Transverse colon (tissue), 4 donors: ENCODE measurements at regions not wholly inside any gene's neighbourhood (a gene's known extent, or its start where the extent isn't known, plus 50 kb on each side); places are given as distances from the start of the nearest gene placed in this dataset.

Experiments
- DNase-seq: peaks from one replicate; pipeline ENCODE4 v3.0.0-alpha.2; 2019
- H3K27ac ChIP-seq, 4 donors: fragments of 200-600 bp; sonication (generic); 2 replicates each; pipeline ENCODE4 v1.5.1; 2016 to 2018; ENCODE audit warnings: inconsistent platforms in 4 of 4
- H3K27me3 ChIP-seq: fragments of 200-600 bp; sonication (generic); 2 replicates; pipeline ENCODE4 v1.5.1; 2017; ENCODE audit warnings: inconsistent platforms
- H3K36me3 ChIP-seq, 4 donors: fragments of 200-600 bp; sonication (generic); 2 replicates each; pipeline ENCODE4 v1.5.1; 2017 to 2019; ENCODE audit warnings: inconsistent platforms in 4 of 4
- H3K4me1 ChIP-seq, 4 donors: fragments of 200-600 bp; sonication (generic); 2 replicates each; pipeline ENCODE4 v1.5.1; 2017 to 2020; ENCODE audit warnings: inconsistent platforms in 4 of 4
- H3K4me3 ChIP-seq, 4 donors: fragments of 200-600 bp; sonication (generic); 1 replicate in 1 of 4; 2 replicates in 3 of 4; pipeline versions ENCODE4 v1.5.1 to v1.6.1; 2017 to 2019; ENCODE audit warnings: inconsistent platforms in 4 of 4
- H3K9me3 ChIP-seq, 2 donors: fragments of 200-600 bp; sonication (generic); 2 replicates each; pipeline ENCODE4 v1.5.1; 2017 to 2019; ENCODE audit warnings: inconsistent platforms in 2 of 2
- CTCF ChIP-seq, 5 experiments: fragments of 200-600 bp in 3 of 5; fragments of 450-650 bp in 2 of 5; sonication (generic) in 3 of 5; IDR thresholded peaks; 1 replicate in 2 of 5; 2 replicates in 3 of 5; pipeline ENCODE4 v1.5.1; 2016 to 2017; ENCODE audit warnings: antibody characterized with exemption in 5 of 5, inconsistent platforms in 3 of 5, mild to moderate bottlenecking in 2 of 5, moderate library complexity in 1 of 5
- EP300 ChIP-seq: sonication (generic); formaldehyde crosslinking; IDR thresholded peaks from one replicate; pipeline ENCODE4 v1.6.1; 2017; ENCODE audit warnings: antibody characterized with exemption, low read depth
- POLR2A ChIP-seq: fragments of 450-650 bp; IDR thresholded peaks from one replicate; pipeline ENCODE4 v1.6.1; 2016; ENCODE audit warnings: antibody characterized with exemption, mild to moderate bottlenecking, moderate library complexity
- POLR2AphosphoS5 ChIP-seq, 3 donors: sonication (generic); formaldehyde crosslinking; IDR thresholded peaks; one replicate each; pipeline ENCODE4 v1.6.1; 2016; ENCODE audit warnings: antibody characterized with exemption in 3 of 3
- WGBS, 2 donors: methylation state at CpG; one replicate each; pipeline ENCODE4 v1.1.5; 2018; ENCODE audit warnings: low coverage in 1 of 2; 5-methylcytosine and 5-hydroxymethylcytosine counted together
- in situ Hi-C, 4 donors: fragments of 200-750 bp; cut with MboI; loops; one replicate each; pipeline versions ENCODE4 v1.15.0 to v1.15.1; 2017; ENCODE audit warnings: low sequenced_read_pairs in 3 of 4, low pct_ligation_motif_present in 1 of 4, low pct_unique_long_range_greater_than_20kb in 1 of 4
- intact Hi-C: fragments of 100-400 bp; cut with DNase I; formaldehyde crosslinking; loops from one replicate; pipeline ENCODE4 v1.15.1; 2023; ENCODE audit warnings: low total_unique reads

GRCh38 chr1:219669556-219669955 is 56.7 kb upstream of the ZC3H11B start:
- DNase-seq, result no peak
- no peaks in the 10 kb centered on the region for H3K9me3 ChIP-seq
- no peaks in the 10 kb centered on the region for H3K27me3 ChIP-seq
- TF ChIP-seq POLR2A (no peak), CTCF (IDR thresholded peaks at IDR 0.05) (no peak), EP300 (no peak), POLR2AphosphoS5 (IDR thresholded peaks at IDR 0.05) (no peak)
- WGBS, 2 donors, result 59 to 69% methylated on average over 3 of the region's 3 CpGs
- H3K4me3 ChIP-seq, result no peak overlapping the region
- intact Hi-C loops, result no loop called here
- no peak overlapping the region for H3K27ac ChIP-seq
- no peaks in the 10 kb centered on the region for H3K4me1 ChIP-seq
- in situ Hi-C loops, result loop anchor here in 1 of 4 donors (25.0 kb wide), 1 partner anchor 1357 kb away; no protein-coding TSS in a partner anchor
- H3K36me3 ChIP-seq, result no peaks in the 10 kb centered on the region

GRCh38 chr1:219669042-219669441 is 56.1 kb upstream of the ZC3H11B start:
- TF ChIP-seq POLR2A, result no peak
- no peak for TF ChIP-seq CTCF (IDR thresholded peaks at IDR 0.05)
- no peak for TF ChIP-seq EP300
- TF ChIP-seq POLR2AphosphoS5 (IDR thresholded peaks at IDR 0.05), result no peak
- intact Hi-C loops, result no loop called here
- WGBS, 2 donors, result 31 to 41% methylated on average over 4 of the region's 4 CpGs
- Histone ChIP-seq H3K36me3 (no peaks in the 10 kb centered on the region), H3K27me3 (no peaks in the 10 kb centered on the region), H3K27ac (no peak overlapping the region), H3K4me3 (no peak overlapping the region), H3K4me1 (no peaks in the 10 kb centered on the region), H3K9me3 (no peaks in the 10 kb centered on the region)
- in situ Hi-C loops, result loop anchor here in 1 of 4 donors (25.0 kb wide), 1 partner anchor 1357 kb away; no protein-coding TSS in a partner anchor
- no peak for DNase-seq

GRCh38 chr1:219668446-219668845 is 55.5 kb upstream of the ZC3H11B start:
- H3K9me3 ChIP-seq, result no peaks in the 10 kb centered on the region
- no peaks in the 10 kb centered on the region for H3K36me3 ChIP-seq
- no peaks in the 10 kb centered on the region for H3K27me3 ChIP-seq
- intact Hi-C loops, result no loop called here
- in situ Hi-C loops, result loop anchor here in 1 of 4 donors (25.0 kb wide), 1 partner anchor 1356 kb away; no protein-coding TSS in a partner anchor
- TF ChIP-seq CTCF (IDR thresholded peaks at IDR 0.05) (no peak), POLR2AphosphoS5 (IDR thresholded peaks at IDR 0.05) (no peak), EP300 (no peak), POLR2A (no peak)
- H3K27ac ChIP-seq, result no peak overlapping the region
- no peak for DNase-seq
- no peak overlapping the region for H3K4me3 ChIP-seq
- no peaks in the 10 kb centered on the region for H3K4me1 ChIP-seq
- WGBS, 2 donors, result 60 to 75% methylated on average over 1 to 2 of the region's 2 CpGs

- no peaks in the 10 kb centered on the region for H3K9me3 ChIP-seq
- H3K27ac ChIP-seq, result no peak overlapping the region
- no peak overlapping the region for H3K4me3 ChIP-seq
- no peaks in the 10 kb centered on the region for H3K36me3 ChIP-seq
- 77 to 81% methylated on average over 3 of the region's 3 CpGs for WGBS, 2 donors
- H3K27me3 ChIP-seq, result no peaks in the 10 kb centered on the region
- DNase-seq, result no peak
- TF ChIP-seq EP300, result no peak
- no peak for TF ChIP-seq POLR2AphosphoS5 (IDR thresholded peaks at IDR 0.05)
- TF ChIP-seq POLR2A, result no peak
- no peak for TF ChIP-seq CTCF (IDR thresholded peaks at IDR 0.05)
- no peaks in the 10 kb centered on the region for H3K4me1 ChIP-seq
- in situ Hi-C loops (loop anchor here in 1 of 4 donors (25.0 kb wide), 1 partner anchor 1354 kb away; no protein-coding TSS in a partner anchor), intact Hi-C loops (no loop called here)
These were observed 53.3 kb upstream of the ZC3H11B start for GRCh38 chr1:219666242-219666641.
